GM23338 (cell line): ENCODE measurements at regions not wholly inside any gene's neighbourhood (a gene's known extent, or its start where the extent isn't known, plus 50 kb on each side); places are given as distances from the start of the nearest gene placed in this dataset.

Experiments used
- ATAC-seq: fragments of 200-7000 bp; cut with Tn5 transposase; 3 replicates; pipeline ENCODE4 v1.9.1; 2020
- DNase-seq: peaks from one replicate; pipeline ENCODE4 v3.0.0-alpha.2; 2015; ENCODE audit warnings: low spot score
- H2AFZ ChIP-seq: fragments of 200-600 bp; sonication (generic); 2 replicates; pipeline ENCODE4 v1.8.0; 2016; ENCODE audit warnings: antibody characterized with exemption, mild to moderate bottlenecking, moderate library complexity
- H3F3A ChIP-seq: fragments of 200-600 bp; sonication (generic); replicated peaks from 2 replicates; pipeline ENCODE4 v1.8.0; 2017; ENCODE audit warnings: antibody characterized with exemption, mixed run types, low read depth
- H3K27ac ChIP-seq: fragments of 200-600 bp; sonication (generic); 2 replicates; pipeline ENCODE4 v1.6.1; 2016; ENCODE audit warnings: low read depth
- H3K27me3 ChIP-seq: fragments of 200-600 bp; sonication (generic); 2 replicates; pipeline ENCODE4 v1.8.0; 2016; ENCODE audit warnings: mild to moderate bottlenecking, mixed run types, moderate library complexity; ENCODE audit not compliant: insufficient read depth
- H3K36me3 ChIP-seq: fragments of 200-600 bp; sonication (generic); 2 replicates; pipeline ENCODE4 v1.8.0; 2016; ENCODE audit warnings: mild to moderate bottlenecking; ENCODE audit not compliant: insufficient read depth
- H3K4me1 ChIP-seq: fragments of 200-600 bp; sonication (generic); 2 replicates; pipeline ENCODE4 v1.8.0; 2016; ENCODE audit warnings: mild to moderate bottlenecking, moderate library complexity; ENCODE audit not compliant: insufficient read depth
- H3K4me2 ChIP-seq: fragments of 200-600 bp; sonication (generic); 2 replicates; pipeline ENCODE4 v1.7.1; 2017; ENCODE audit warnings: mixed run types
- H3K4me3 ChIP-seq: fragments of 200-600 bp; sonication (generic); 2 replicates; pipeline ENCODE4 v1.6.1; 2016; ENCODE audit warnings: mixed run types
- H3K79me2 ChIP-seq: fragments of 200-600 bp; sonication (generic); replicated peaks from 2 replicates; pipeline ENCODE4 v1.8.0; 2017; ENCODE audit warnings: mild to moderate bottlenecking; ENCODE audit not compliant: insufficient read depth
- H3K9me2 ChIP-seq: fragments of 200-600 bp; sonication (generic); 2 replicates; pipeline ENCODE4 v1.8.0; 2017; ENCODE audit not compliant: insufficient read depth
- H4K20me1 ChIP-seq: fragments of 200-600 bp; sonication (generic); replicated peaks from 2 replicates; pipeline ENCODE4 v1.8.0; 2017; ENCODE audit warnings: mild to moderate bottlenecking; ENCODE audit not compliant: insufficient read depth
- H3K27ac Mint-ChIP-seq: 2 replicates; pipeline ENCODE4 v1.8.0; 2020; ENCODE audit warnings: inconsistent platforms, mild to moderate bottlenecking, moderate library complexity, mixed read lengths
- H3K27me3 Mint-ChIP-seq: 3 replicates; pipeline ENCODE4 v1.8.0; 2022; ENCODE audit warnings: low read depth, mild to moderate bottlenecking, moderate library complexity, mixed read lengths, inconsistent platforms; ENCODE audit not compliant: insufficient read depth, poor library complexity
- H3K36me3 Mint-ChIP-seq: 3 replicates; pipeline ENCODE4 v1.8.0; 2021; ENCODE audit warnings: low read depth, mild to moderate bottlenecking, inconsistent platforms, moderate library complexity, mixed read lengths
- H3K4me1 Mint-ChIP-seq: 3 replicates; pipeline ENCODE4 v1.8.0; 2020; ENCODE audit warnings: mild to moderate bottlenecking, inconsistent platforms, mixed read lengths
- H3K4me3 Mint-ChIP-seq: 3 replicates; pipeline ENCODE4 v1.8.0; 2021; ENCODE audit warnings: moderate library complexity, mild to moderate bottlenecking, inconsistent platforms, mixed read lengths
- H3K9me3 Mint-ChIP-seq: 3 replicates; pipeline ENCODE4 v1.8.0; 2020; ENCODE audit warnings: moderate library complexity, mild to moderate bottlenecking, inconsistent platforms, mixed read lengths
- CREB1 ChIP-seq: fragments of 250-450 bp; sonication (Bioruptor Pico); IDR thresholded peaks from 2 replicates; pipeline ENCODE4 v1.5.0; 2020; ENCODE audit warnings: low read depth, mild to moderate bottlenecking, moderate library complexity
- CTCF ChIP-seq, 2 experiments: fragments of 200-600 bp in 1 of 2; sonication (generic) in 1 of 2; conservative IDR thresholded peaks; 2 replicates each; pipeline versions ENCODE4 v1.5.1 to v1.6.1; 2016 to 2017; ENCODE audit warnings: antibody characterized with exemption in 2 of 2, low read depth in 2 of 2, mild to moderate bottlenecking in 2 of 2, moderate library complexity in 1 of 2
- ETS1 ChIP-seq: IDR thresholded peaks from 2 replicates; pipeline ENCODE4 v1.6.1; 2016; ENCODE audit warnings: antibody characterized with exemption
- EZH2 ChIP-seq: fragments of 200-600 bp; sonication (generic); IDR thresholded peaks from one replicate; pipeline ENCODE4 v1.8.0; 2017; ENCODE audit warnings: antibody characterized with exemption, mild to moderate bottlenecking, low read depth; ENCODE audit not compliant: unreplicated experiment
- EZH2phosphoT487 ChIP-seq: fragments of 200-600 bp; sonication (generic); IDR thresholded peaks from one replicate; pipeline ENCODE4 v1.8.1; 2018; ENCODE audit warnings: antibody characterized with exemption; ENCODE audit not compliant: unreplicated experiment
- JUNB ChIP-seq: IDR thresholded peaks from one replicate; pipeline ENCODE4 v1.6.1; 2016; ENCODE audit warnings: antibody characterized with exemption; ENCODE audit not compliant: unreplicated experiment
- NANOG ChIP-seq: IDR thresholded peaks from 2 replicates; pipeline ENCODE4 v1.6.1; 2016; ENCODE audit warnings: antibody characterized with exemption, borderline replicate concordance
- POLR2AphosphoS5 ChIP-seq: IDR thresholded peaks from 2 replicates; pipeline ENCODE4 v1.6.1; 2016; ENCODE audit warnings: antibody characterized with exemption, low read depth
- STAT1 ChIP-seq: IDR thresholded peaks from one replicate; pipeline ENCODE4 v1.6.1; 2016; ENCODE audit warnings: antibody characterized with exemption; ENCODE audit not compliant: unreplicated experiment
- ZNF114 ChIP-seq: fragments of 250-450 bp; sonication (Bioruptor Pico); IDR thresholded peaks from 2 replicates; pipeline ENCODE4 v1.5.0; 2020; ENCODE audit warnings: mild to moderate bottlenecking, moderate library complexity
- ZNF331 ChIP-seq: fragments of 250-450 bp; sonication (Bioruptor Pico); IDR thresholded peaks from 2 replicates; pipeline ENCODE4 v1.5.0; 2020; ENCODE audit warnings: low read depth, mild to moderate bottlenecking, moderate library complexity
- ZNF462 ChIP-seq: fragments of 250-450 bp; sonication (Bioruptor Pico); IDR thresholded peaks from 2 replicates; pipeline ENCODE4 v1.5.0; 2020; ENCODE audit warnings: mild to moderate bottlenecking, moderate library complexity

GRCh38 chr1:59039551-59039950 is 255.7 kb upstream of the JUN start (continued):
- no peak for TF ChIP-seq CREB1
- TF ChIP-seq ZNF114: no peak
- no peak for TF ChIP-seq POLR2AphosphoS5
- no peak for TF ChIP-seq ZNF331 (CRISPR knock-in tag)
- no peak for TF ChIP-seq NANOG
- TF ChIP-seq JUNB: no peak
- TF ChIP-seq STAT1: no peak

GRCh38 chr1:59040486-59040885 is 256.4 kb upstream of the FGGY start:
- no peak overlapping the region for H3K4me3 ChIP-seq
- Mint-ChIP-seq H3K36me3 (peaks cover 2% of the 10 kb centered on the region; the same call in 2 of the 3 replicates), H3K27ac (no peak overlapping the region), H3K9me3 (no peaks in the 10 kb centered on the region; the same call in 2 of the 3 replicates), H3K4me1 (0 out of 3 replicates have a peak, but pooled peaks cover 2% of the 10 kb centered on the region), H3K27me3 (peaks cover 2% of the 10 kb centered on the region), H3K4me3 (no peak overlapping the region)
- H3K36me3 ChIP-seq: no peaks in the 10 kb centered on the region
- H2AFZ ChIP-seq: no peak overlapping the region
- no peaks in the 10 kb centered on the region for H3K4me1 ChIP-seq
- no peak for TF ChIP-seq JUNB
- TF ChIP-seq ETS1: no peak
- no peak for TF ChIP-seq EZH2
- TF ChIP-seq ZNF462 (CRISPR knock-in tag): no peak
- no peak for TF ChIP-seq CREB1
- TF ChIP-seq ZNF114: no peak
- no peak for TF ChIP-seq CTCF (conservative IDR thresholded peaks at IDR 0.05; ENCODE audit: low read depth in 2 of 2)
- no peak for TF ChIP-seq EZH2phosphoT487
- no peak for TF ChIP-seq POLR2AphosphoS5
- H3K4me2 ChIP-seq: no peak overlapping the region
- H3F3A ChIP-seq: no peaks in the 10 kb centered on the region
- DNase-seq: no peak
- no peak for ATAC-seq
- H3K27me3 ChIP-seq: no peaks in the 10 kb centered on the region
- H3K79me2 ChIP-seq: no peaks in the 10 kb centered on the region
- no peaks in the 10 kb centered on the region for H4K20me1 ChIP-seq
- H3K9me2 ChIP-seq: 0 out of 2 replicates have a peak, but pooled peaks cover 13% of the 10 kb centered on the region
- H3K27ac ChIP-seq: no peak overlapping the region
